Loucy (cell line): ENCODE measurements at regions not wholly inside any gene's neighbourhood (a gene's known extent, or its start where the extent isn't known, plus 50 kb on each side); places are given as distances from the start of the nearest gene placed in this dataset.

Source experiments
- H2AFZ ChIP-seq: fragments of 200-600 bp; sonication (generic); 2 replicates; pipeline ENCODE4 v1.6.0; 2016; ENCODE audit warnings: antibody characterized with exemption, mild to moderate bottlenecking, low read length, moderate library complexity
- H3F3A ChIP-seq: fragments of 200-600 bp; 2 replicates; pipeline ENCODE4 v1.6.0; 2016; ENCODE audit warnings: antibody characterized with exemption, low read depth, mild to moderate bottlenecking
- H3K27me3 ChIP-seq: fragments of 200-600 bp; sonication (generic); 2 replicates; pipeline ENCODE4 v1.6.1; 2014; ENCODE audit warnings: low read length, mild to moderate bottlenecking; ENCODE audit not compliant: insufficient read depth, poor library complexity, severe bottlenecking
- H3K36me3 ChIP-seq: fragments of 200-600 bp; sonication (generic); 2 replicates; pipeline ENCODE4 v1.6.1; 2016; ENCODE audit warnings: low read length; ENCODE audit not compliant: insufficient read depth
- H3K4me1 ChIP-seq: fragments of 200-600 bp; sonication (generic); 2 replicates; pipeline ENCODE4 v1.5.1; 2014; ENCODE audit warnings: low read length, mild to moderate bottlenecking; ENCODE audit not compliant: insufficient read depth, poor library complexity, severe bottlenecking
- H3K4me2 ChIP-seq: fragments of 200-600 bp; sonication (generic); 2 replicates; pipeline ENCODE4 v1.6.0; 2014; ENCODE audit warnings: antibody characterized with exemption, low read length, low read depth, mild to moderate bottlenecking; ENCODE audit not compliant: poor library complexity, severe bottlenecking
- H3K4me3 ChIP-seq: fragments of 200-600 bp; sonication (generic); 2 replicates; pipeline ENCODE4 v1.5.1; 2014; ENCODE audit warnings: low read length, mild to moderate bottlenecking, mixed read lengths; ENCODE audit not compliant: poor library complexity, severe bottlenecking
- H3K79me2 ChIP-seq: fragments of 200-600 bp; sonication (generic); 2 replicates; pipeline ENCODE4 v1.6.1; 2014; ENCODE audit warnings: low read length; ENCODE audit not compliant: insufficient read depth
- H3K9ac ChIP-seq: fragments of 200-600 bp; sonication (generic); 2 replicates; pipeline ENCODE4 v1.6.0; 2014; ENCODE audit warnings: mild to moderate bottlenecking, low read depth, low read length, moderate library complexity; ENCODE audit not compliant: poor library complexity, severe bottlenecking
- H3K9me2 ChIP-seq: fragments of 200-600 bp; sonication (generic); replicated peaks from 2 replicates; pipeline ENCODE4 v1.6.1; 2016; ENCODE audit warnings: low read depth, low read length, mixed read lengths
- H3K9me3 ChIP-seq: fragments of 200-600 bp; sonication (generic); 2 replicates; pipeline ENCODE4 v1.6.1; 2014; ENCODE audit warnings: mild to moderate bottlenecking, antibody characterized with exemption, low read length, low read depth; ENCODE audit not compliant: insufficient read depth
- H4K20me1 ChIP-seq: fragments of 200-600 bp; sonication (generic); 2 replicates; pipeline ENCODE4 v1.6.0; 2014; ENCODE audit warnings: antibody characterized with exemption, low read length, mild to moderate bottlenecking; ENCODE audit not compliant: insufficient read depth, poor library complexity, severe bottlenecking
- CTCF ChIP-seq: fragments of 200-600 bp; sonication (generic); conservative IDR thresholded peaks from 2 replicates; pipeline ENCODE4 v1.5.1; 2014; ENCODE audit warnings: mild to moderate bottlenecking, antibody characterized with exemption, low read length
- EZH2phosphoT487 ChIP-seq: fragments of 200-600 bp; IDR thresholded peaks from 2 replicates; pipeline ENCODE4 v1.6.1; 2018; ENCODE audit warnings: antibody characterized with exemption, mild to moderate bottlenecking, moderate library complexity, borderline replicate concordance

GRCh38 chr6:170085475-170086401, 205.1 kb downstream of the DLL1 start:
- H3K4me1 ChIP-seq = peaks cover 51% of the 10 kb centered on the region

GRCh38 chr6:170084166-170084730, 206.6 kb downstream of the DLL1 start:
- H3K9me3 ChIP-seq = peaks cover 2% of the 10 kb centered on the region; the same call in 1 of the 2 replicates
- TF ChIP-seq CTCF = no peak
- no peak for TF ChIP-seq EZH2phosphoT487
- no peaks in the 10 kb centered on the region for H3K79me2 ChIP-seq
- no peak overlapping the region for H3K4me2 ChIP-seq
- H3K9ac ChIP-seq = no peak overlapping the region
- peaks cover 36% of the 10 kb centered on the region for H3K4me1 ChIP-seq
- H2AFZ ChIP-seq = no peak overlapping the region
- no peaks in the 10 kb centered on the region for H3K27me3 ChIP-seq
- H3F3A ChIP-seq = peaks cover 7% of the 10 kb centered on the region; the same call in 1 of the 2 replicates
- H4K20me1 ChIP-seq = no peaks in the 10 kb centered on the region
- H3K4me3 ChIP-seq = no peak overlapping the region
- no peaks in the 10 kb centered on the region for H3K9me2 ChIP-seq
- no peaks in the 10 kb centered on the region for H3K36me3 ChIP-seq

More at GRCh38 chr6:170085475-170086401, 205.1 kb downstream of the DLL1 start:
- no peak for TF ChIP-seq EZH2phosphoT487
- no peak for TF ChIP-seq CTCF
- H3K79me2 ChIP-seq = no peaks in the 10 kb centered on the region
- H3K4me3 ChIP-seq = no peak overlapping the region
- H3K9me3 ChIP-seq = no peaks in the 10 kb centered on the region
- H3K36me3 ChIP-seq = no peaks in the 10 kb centered on the region
- no peaks in the 10 kb centered on the region for H3K27me3 ChIP-seq
- H2AFZ ChIP-seq = no peak overlapping the region
- no peaks in the 10 kb centered on the region for H3K9me2 ChIP-seq
- H3F3A ChIP-seq = peaks cover 10% of the 10 kb centered on the region; the same call in 1 of the 2 replicates
- no peaks in the 10 kb centered on the region for H4K20me1 ChIP-seq
- H3K9ac ChIP-seq = no peak overlapping the region
- no peak overlapping the region for H3K4me2 ChIP-seq

- TF ChIP-seq EZH2phosphoT487 (no peak), CTCF (no peak)
- Histone ChIP-seq H4K20me1 (no peaks in the 10 kb centered on the region), H3K27me3 (no peaks in the 10 kb centered on the region), H3K36me3 (no peaks in the 10 kb centered on the region), H3K4me1 (peaks cover 29% of the 10 kb centered on the region), H3K9me2 (no peaks in the 10 kb centered on the region), H3K9me3 (peaks cover 4% of the 10 kb centered on the region; the same call in 1 of the 2 replicates), H3F3A (no peaks in the 10 kb centered on the region), H3K4me3 (no peak overlapping the region), H2AFZ (no peak overlapping the region), H3K79me2 (no peaks in the 10 kb centered on the region), H3K9ac (no peak overlapping the region), H3K4me2 (no peak overlapping the region)
These were observed 207.4 kb downstream of the DLL1 start for GRCh38 chr6:170083236-170084051.
